HG03571 (cell line): ENCODE measurements at regions not wholly inside any gene's neighbourhood (a gene's known extent, or its start where the extent isn't known, plus 50 kb on each side); places are given as distances from the start of the nearest gene placed in this dataset.

Experiments used
- ATAC-seq: cut with Tn5 transposase; IDR thresholded peaks from one replicate; pipeline ENCODE4 v1.9.1; 2021; ENCODE audit not compliant: unreplicated experiment

- no peak for ATAC-seq
These were observed 181.1 kb upstream of the SPEF2 start for GRCh38 chr5:35436400-35437057.

DNA sequence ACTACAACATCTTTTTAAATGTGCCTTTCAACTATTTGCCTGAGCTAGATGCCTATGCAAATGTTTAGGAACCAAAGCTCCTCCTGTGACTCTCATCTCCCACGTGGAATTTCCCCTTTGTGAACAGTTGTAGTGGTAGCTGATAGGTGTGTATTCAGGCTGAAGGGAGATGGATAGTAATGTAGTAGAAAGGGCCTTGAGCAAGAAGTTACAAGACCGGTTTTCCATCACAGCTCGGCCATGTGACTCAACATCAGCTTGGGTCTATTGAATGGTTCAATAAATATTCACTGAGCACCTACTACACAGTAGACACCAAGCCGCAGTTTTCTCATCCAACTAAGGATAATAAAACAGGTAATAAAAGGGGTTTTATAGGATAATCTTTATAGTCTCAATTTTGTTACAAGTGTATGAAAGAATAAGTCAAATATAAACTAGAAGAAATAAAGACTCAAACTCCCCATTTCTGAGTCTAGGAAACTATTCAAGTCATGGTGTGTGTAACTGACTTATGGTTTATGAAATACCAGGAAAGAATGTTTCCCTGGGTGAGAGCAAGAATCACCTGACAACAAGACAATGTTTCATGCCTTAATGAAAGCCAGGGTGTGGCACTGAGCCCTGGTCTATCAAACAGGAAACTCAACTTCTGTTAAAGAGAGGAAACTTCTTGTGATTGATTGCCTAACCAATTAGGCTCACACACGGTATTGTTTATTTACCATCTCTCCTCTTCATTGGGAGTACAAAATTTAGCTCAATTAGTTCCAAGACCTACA lies 187.1 kb upstream of the SPEF2 start:
- ATAC-seq: no peak

- ATAC-seq: no peak
These were observed 189.9 kb upstream of the PRLR start for GRCh38 chr5:35420200-35420599.

GRCh38 chr5:35417040-35417439 lies 186.8 kb upstream of the PRLR start:
- ATAC-seq: no peak

GRCh38 chr5:35416217-35416988 lies 186.1 kb upstream of the PRLR start:
- ATAC-seq: no peak

DNA sequence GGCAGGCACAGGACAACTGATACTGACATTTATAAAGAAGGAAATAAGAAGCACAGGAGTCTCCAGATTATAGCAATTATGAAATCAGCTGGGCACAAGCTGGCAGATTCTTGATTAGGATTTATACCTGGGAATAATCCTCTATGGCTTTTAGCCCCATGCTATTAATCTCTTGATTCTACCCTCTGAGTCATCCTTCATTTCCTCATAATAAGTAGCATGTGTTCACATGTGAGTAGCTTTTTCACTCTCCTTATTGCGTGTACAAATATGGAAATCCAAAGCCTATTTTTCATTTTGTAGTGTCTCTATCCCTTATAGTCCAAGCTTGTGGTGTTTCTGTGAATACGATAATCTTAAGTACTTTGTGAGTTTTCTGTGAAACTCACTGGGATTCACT lies 185.0 kb upstream of the PRLR start:
- no peak for ATAC-seq

DNA sequence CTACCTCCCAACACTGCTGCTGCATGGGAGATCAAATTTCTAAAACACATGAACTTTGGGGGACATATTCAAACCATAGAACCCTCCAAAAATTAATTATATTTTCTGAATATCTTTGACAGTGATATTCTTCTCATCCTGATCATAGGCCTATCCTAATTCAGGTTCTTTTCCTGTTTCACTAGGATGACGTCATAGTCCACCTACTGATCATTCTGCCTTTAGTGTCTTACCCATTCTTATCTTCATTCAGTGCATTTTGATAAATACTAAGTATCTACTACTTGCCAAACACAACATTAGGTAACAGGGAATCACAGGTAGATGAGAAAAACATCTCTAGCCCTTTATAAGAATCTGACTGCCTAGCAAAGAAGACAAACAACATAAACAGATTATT lies 179.1 kb upstream of the PRLR start:
- no peak for ATAC-seq

DNA sequence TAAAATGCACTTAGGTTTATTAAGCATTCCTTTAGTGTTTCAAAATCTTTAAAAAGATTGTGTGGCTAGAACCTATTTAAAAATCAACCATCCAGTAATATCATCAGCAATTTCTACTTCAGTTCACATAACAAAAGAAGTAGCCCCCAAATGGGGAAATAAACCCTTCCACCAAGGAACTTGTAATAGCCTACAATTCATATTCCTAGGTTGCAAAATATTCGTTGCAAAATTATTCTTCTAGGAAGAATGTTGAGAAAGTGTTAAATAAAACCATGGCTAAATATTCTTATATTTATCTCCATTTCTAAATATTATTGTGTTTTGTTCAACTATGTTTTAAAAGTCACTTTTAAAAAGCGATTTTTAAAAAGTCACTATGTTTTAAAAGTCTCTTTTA lies 177.9 kb upstream of the PRLR start:
- no peak for ATAC-seq

DNA sequence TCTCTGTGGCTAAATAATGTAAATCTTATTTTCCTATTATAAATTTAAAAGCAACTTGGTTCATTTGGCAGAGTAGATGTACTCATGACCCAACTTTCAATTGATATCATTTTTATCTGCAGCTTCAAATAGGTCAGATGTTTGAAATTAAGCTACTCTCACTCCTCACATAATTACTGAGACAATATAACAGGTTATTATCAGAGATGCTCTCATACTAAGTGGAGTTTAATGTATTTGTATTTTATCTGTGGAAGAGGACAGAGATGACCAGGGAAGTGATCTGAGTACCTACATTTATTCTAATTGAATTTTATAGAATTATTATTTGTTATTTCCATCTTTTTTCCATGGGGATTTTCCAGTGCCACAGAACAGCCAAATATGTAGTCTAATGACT lies 177.4 kb upstream of the PRLR start:
- no peak for ATAC-seq

- ATAC-seq: no peak
These were observed 175.7 kb upstream of the PRLR start for GRCh38 chr5:35405938-35406337.

- ATAC-seq: no peak
These were observed 174.4 kb upstream of the PRLR start for GRCh38 chr5:35404701-35405100.

- no peak for ATAC-seq
These were observed 163.6 kb upstream of the PRLR start for GRCh38 chr5:35393901-35394300.

- no peak for ATAC-seq
These were observed 154.4 kb upstream of the PRLR start for GRCh38 chr5:35384658-35385057.

GRCh38 chr5:35383041-35383440 lies 152.8 kb upstream of the PRLR start:
- no peak for ATAC-seq

GRCh38 chr5:35377653-35378052 lies 147.4 kb upstream of the PRLR start:
- ATAC-seq: no peak

- ATAC-seq: no peak
These were observed 144.3 kb upstream of the PRLR start for GRCh38 chr5:35374584-35374983.

- no peak for ATAC-seq
These were observed 143.0 kb upstream of the PRLR start for GRCh38 chr5:35373249-35373648.

DNA sequence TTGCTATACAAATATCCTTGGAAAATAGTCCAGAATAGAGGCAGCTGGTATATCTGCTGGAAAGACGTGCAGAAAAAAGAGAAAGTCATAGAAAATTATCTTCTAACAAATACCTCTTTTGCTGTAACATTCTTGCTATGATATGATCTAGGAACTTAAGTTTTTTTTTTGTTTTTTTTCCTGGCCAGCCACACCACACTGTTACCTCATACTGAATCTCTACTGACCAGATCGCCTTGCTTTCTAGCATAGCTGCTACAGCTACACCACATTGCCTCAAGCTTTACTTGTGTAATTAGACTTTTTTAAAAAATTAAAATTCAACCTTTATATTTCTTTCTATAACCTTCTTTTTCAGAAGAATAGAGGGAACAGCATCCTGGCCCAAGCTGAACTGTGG lies 142.2 kb upstream of the PRLR start:
- ATAC-seq: no peak

- no peak for ATAC-seq
These were observed 141.7 kb upstream of the PRLR start for GRCh38 chr5:35371951-35372426.

DNA sequence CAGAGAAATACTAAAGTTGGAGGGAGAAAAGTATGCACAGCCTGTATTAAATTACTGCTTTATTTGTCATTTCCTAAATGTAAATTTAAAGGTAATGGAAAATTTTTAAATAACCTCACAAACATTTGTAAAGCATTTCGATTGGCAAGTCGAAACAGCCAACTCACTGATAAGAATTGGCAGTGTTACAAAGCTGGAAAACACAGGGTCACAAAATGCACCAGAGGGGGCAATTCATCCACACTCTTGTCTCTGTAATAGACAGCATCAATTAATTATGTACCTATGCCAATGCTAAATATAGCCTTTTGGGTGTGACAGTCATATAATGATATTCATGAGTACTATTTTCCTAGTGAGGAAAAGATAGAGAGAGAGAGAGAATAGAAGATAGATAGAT lies 140.6 kb upstream of the PRLR start:
- no peak for ATAC-seq

- no peak for ATAC-seq
These were observed 139.9 kb upstream of the PRLR start for GRCh38 chr5:35369965-35370790.
